ENCODE measurements at regions not wholly inside any gene's neighbourhood (a gene's known extent, or its start where the extent isn't known, plus 50 kb on each side); places are given as distances from the start of the nearest gene placed in this dataset.

- DNase-seq (ENCODE audit: low read depth in 2 of 2), result no peak
- H3K4me3 ChIP-seq (replicated peaks in 1 of 2; ENCODE audit: low read depth in 2 of 2, low read length in 2 of 2), result no peak overlapping the region
- TF ChIP-seq, protein P1, sequence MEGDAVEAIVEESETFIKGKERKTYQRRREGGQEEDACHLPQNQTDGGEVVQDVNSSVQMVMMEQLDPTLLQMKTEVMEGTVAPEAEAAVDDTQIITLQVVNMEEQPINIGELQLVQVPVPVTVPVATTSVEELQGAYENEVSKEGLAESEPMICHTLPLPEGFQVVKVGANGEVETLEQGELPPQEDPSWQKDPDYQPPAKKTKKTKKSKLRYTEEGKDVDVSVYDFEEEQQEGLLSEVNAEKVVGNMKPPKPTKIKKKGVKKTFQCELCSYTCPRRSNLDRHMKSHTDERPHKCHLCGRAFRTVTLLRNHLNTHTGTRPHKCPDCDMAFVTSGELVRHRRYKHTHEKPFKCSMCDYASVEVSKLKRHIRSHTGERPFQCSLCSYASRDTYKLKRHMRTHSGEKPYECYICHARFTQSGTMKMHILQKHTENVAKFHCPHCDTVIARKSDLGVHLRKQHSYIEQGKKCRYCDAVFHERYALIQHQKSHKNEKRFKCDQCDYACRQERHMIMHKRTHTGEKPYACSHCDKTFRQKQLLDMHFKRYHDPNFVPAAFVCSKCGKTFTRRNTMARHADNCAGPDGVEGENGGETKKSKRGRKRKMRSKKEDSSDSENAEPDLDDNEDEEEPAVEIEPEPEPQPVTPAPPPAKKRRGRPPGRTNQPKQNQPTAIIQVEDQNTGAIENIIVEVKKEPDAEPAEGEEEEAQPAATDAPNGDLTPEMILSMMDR (IDR thresholded peaks at IDR 0.05; ENCODE audit: low read depth, low read length), result no peak
These were observed 180.4 kb downstream of the ST8SIA4 start for GRCh38 chr5:100722657-100723056.

GRCh38 chr5:100723229-100723628, 179.9 kb downstream of the ST8SIA4 start:
- no peak for DNase-seq (ENCODE audit: low read depth in 2 of 2)
- H3K4me3 ChIP-seq (replicated peaks in 1 of 2; ENCODE audit: low read depth in 2 of 2, low read length in 2 of 2), result no peak overlapping the region
- TF ChIP-seq, protein P1 (IDR thresholded peaks at IDR 0.05; ENCODE audit: low read depth, low read length), result no peak

DNA sequence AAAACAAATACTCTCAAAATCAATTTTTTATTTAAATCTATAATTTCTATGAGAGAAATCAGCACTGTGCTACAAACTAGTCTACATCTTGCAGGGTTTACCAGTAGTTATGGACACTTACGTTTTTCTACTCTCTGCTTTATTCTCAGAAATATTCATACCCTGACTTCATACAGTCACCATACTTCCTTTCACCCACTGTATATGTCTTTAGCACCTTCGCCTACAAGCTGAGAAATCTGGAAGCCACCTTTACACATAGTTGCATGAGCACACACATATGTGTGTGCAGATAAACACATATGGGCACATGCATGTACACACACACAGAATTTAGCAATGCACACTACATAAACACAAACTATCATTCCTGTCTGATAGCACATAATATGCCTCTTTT, 177.0 kb downstream of the ST8SIA4 start:
- DNase-seq (ENCODE audit: low read depth in 2 of 2), result no peak
- TF ChIP-seq, protein P1 (IDR thresholded peaks at IDR 0.05; ENCODE audit: low read depth, low read length), result no peak
- H3K4me3 ChIP-seq (replicated peaks in 1 of 2; ENCODE audit: low read depth in 2 of 2, low read length in 2 of 2), result no peak overlapping the region

GRCh38 chr5:100731768-100732167, 171.3 kb downstream of the ST8SIA4 start:
- DNase-seq (ENCODE audit: low read depth in 2 of 2), result no peak
- TF ChIP-seq, protein P1 (IDR thresholded peaks at IDR 0.05; ENCODE audit: low read depth, low read length), result no peak
- no peak overlapping the region for H3K4me3 ChIP-seq (replicated peaks in 1 of 2; ENCODE audit: low read depth in 2 of 2, low read length in 2 of 2)

- DNase-seq (ENCODE audit: low read depth in 2 of 2), result no peak
- TF ChIP-seq, protein P1 (IDR thresholded peaks at IDR 0.05; ENCODE audit: low read depth, low read length), result no peak
- H3K4me3 ChIP-seq (replicated peaks in 1 of 2; ENCODE audit: low read depth in 2 of 2, low read length in 2 of 2), result no peak overlapping the region
These were observed 156.4 kb downstream of the ST8SIA4 start for GRCh38 chr5:100746730-100747129.

DNA sequence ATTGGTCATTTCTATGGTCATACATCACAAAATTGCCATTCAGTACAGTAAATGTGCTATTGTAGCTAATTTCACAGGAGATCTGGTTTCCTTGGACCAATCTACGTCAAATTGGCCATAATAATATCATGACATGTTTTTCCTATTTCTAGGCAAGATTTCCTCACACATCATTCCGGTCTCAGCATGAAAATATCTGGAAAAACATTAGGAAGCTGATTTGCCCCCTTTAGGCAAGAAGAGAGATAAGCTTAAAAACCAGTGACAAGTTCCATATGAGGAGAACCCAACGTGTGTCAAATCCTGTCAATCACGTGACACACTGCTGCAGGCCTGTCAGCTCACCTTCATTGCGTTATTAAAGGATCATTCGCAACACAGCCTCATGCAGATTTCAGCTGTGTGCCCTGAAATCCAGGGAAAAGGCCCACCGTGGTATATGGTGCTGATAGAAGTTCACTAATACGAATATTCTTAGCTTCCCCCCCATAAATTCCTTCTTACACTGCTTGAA, 153.3 kb downstream of the ST8SIA4 start:
- no peak for DNase-seq (ENCODE audit: low read depth in 2 of 2)

More for the DNA sequence above, 153.3 kb downstream of the ST8SIA4 start:
- TF ChIP-seq, protein P1 (IDR thresholded peaks at IDR 0.05; ENCODE audit: low read depth, low read length), result no peak
- no peak overlapping the region for H3K4me3 ChIP-seq (replicated peaks in 1 of 2; ENCODE audit: low read depth in 2 of 2, low read length in 2 of 2)

Data from cardiac fibroblast (primary cell).